ENCODE measurements at regions not wholly inside any gene's neighbourhood (a gene's known extent, or its start where the extent isn't known, plus 50 kb on each side); places are given as distances from the start of the nearest gene placed in this dataset.

DNA sequence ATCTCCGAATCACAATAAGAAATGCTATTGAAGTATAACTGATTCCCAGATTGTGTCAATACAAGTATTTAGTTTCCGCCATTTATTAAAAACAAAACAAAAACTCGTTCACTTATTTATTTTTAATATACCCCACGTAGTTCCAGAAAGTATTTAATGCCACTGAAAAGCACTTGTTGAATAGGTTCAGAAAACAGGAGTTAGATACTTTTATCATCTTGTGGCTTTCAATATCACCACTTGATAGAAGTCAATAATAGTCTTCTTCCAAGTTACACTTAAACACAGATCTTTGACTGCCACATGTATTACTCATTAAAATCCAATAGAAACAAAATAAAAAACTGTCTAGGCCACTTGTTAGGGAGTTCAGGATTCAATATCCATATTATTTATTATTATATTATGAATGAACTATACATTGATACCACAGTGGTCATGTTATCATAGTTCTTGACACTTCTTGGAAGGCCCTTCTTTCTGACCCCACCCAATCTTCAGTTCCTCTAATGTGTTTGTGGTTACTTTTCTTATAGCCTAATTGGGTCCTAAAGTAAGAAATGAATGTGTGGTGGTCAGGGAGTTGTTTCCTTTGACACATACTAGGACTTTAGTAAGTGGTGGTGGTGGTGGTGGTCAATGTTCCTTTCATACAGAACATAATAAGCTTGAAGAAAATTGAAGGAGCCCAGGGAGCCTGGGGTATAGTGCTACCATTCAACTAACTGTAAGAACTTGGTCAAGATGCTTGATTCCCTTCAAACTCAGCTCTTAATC lies 221.3 kb upstream of the ITGA4 start:
- Histone ChIP-seq H3K36me3 (ENCODE audit: control insufficient read depth in 1 of 2, insufficient read depth in 2 of 2, low read length in 1 of 2) (no peaks in the 10 kb centered on the region), H3K4me1 (ENCODE audit: control insufficient read depth in 1 of 2, insufficient read depth in 2 of 2, low read length in 2 of 2) (no peaks in the 10 kb centered on the region), H3K27ac (ENCODE audit: low read depth in 1 of 2, low read length in 2 of 2) (no peak overlapping the region), H3K9me3 (ENCODE audit: control insufficient read depth, low read length) (no peaks in the 10 kb centered on the region), H3K4me3 (ENCODE audit: low read length in 2 of 2) (no peak overlapping the region), H3K27me3 (ENCODE audit: control insufficient read depth in 1 of 2, insufficient read depth in 2 of 2, low read length in 1 of 2) (no peaks in the 10 kb centered on the region)
- intact Hi-C loops (cut with DNase I), result no loop called here
- no peak for ATAC-seq (ENCODE audit: low FRiP score)
- DNase-seq, result no peak
- 87 to 88% methylated on average over 4 of the region's 4 CpGs for WGBS, 2 donors

DNA sequence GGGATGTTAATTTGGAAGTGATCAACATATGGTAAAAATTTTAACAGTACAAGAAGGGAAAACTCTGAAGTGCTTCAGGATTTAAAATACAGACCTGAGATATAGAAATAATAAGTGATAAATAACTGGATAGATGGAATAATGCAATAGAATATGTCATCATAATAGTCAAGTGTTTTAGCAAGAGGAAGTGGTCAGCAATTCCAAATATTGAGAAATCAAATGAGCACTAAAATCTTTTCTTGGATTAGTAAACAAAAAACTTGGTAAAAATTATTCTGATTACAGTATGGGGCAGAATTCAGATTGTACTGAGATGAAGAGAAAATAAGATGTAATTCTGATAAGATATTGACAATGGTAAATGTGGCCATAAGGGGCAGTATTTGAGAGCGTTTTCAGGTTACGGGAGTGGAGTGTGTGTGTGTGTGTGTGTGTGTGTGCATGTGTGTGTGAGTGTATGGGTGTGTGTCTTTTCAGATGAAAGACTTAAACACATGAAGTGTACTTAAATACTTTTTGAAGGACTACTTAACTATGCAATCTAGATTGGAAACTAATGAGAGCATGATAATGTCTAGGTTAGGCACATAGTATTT lies 217.9 kb upstream of the ITGA4 start:
- 56 to 63% methylated on average over 2 of the region's 2 CpGs for WGBS, 2 donors
- Histone ChIP-seq H3K36me3 (ENCODE audit: control insufficient read depth in 1 of 2, insufficient read depth in 2 of 2, low read length in 1 of 2) (no peaks in the 10 kb centered on the region), H3K9me3 (ENCODE audit: control insufficient read depth, low read length) (no peaks in the 10 kb centered on the region), H3K27me3 (ENCODE audit: control insufficient read depth in 1 of 2, insufficient read depth in 2 of 2, low read length in 1 of 2) (no peaks in the 10 kb centered on the region), H3K4me1 (ENCODE audit: control insufficient read depth in 1 of 2, insufficient read depth in 2 of 2, low read length in 2 of 2) (no peaks in the 10 kb centered on the region), H3K4me3 (ENCODE audit: low read length in 2 of 2) (no peak overlapping the region), H3K27ac (ENCODE audit: low read depth in 1 of 2, low read length in 2 of 2) (no peak overlapping the region)
- intact Hi-C loops (cut with DNase I), result no loop called here
- no peak for ATAC-seq (ENCODE audit: low FRiP score)
- DNase-seq, result no peak

DNA sequence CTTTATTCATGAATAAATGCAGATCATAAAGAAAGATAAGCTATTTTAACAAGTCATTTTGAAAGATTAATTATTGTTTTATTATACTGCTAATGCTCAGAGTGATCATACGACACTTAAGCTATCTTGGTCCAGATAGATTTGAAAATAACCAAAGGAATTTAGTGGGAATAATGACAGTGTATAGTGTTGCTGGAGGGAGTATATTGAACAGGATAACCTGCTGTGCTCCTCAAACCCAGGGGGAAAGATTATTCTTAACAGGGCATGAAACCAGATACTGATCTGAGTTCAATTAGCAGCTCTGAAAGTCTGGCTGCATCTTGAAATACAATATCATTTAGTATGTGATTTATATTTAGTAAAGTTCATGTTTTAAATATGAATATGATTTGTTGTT lies 216.3 kb upstream of the ITGA4 start:
- Histone ChIP-seq H3K27me3 (ENCODE audit: control insufficient read depth in 1 of 2, insufficient read depth in 2 of 2, low read length in 1 of 2) (no peaks in the 10 kb centered on the region), H3K27ac (ENCODE audit: low read depth in 1 of 2, low read length in 2 of 2) (no peak overlapping the region), H3K9me3 (ENCODE audit: control insufficient read depth, low read length) (no peaks in the 10 kb centered on the region), H3K36me3 (ENCODE audit: control insufficient read depth in 1 of 2, insufficient read depth in 2 of 2, low read length in 1 of 2) (no peaks in the 10 kb centered on the region), H3K4me3 (ENCODE audit: low read length in 2 of 2) (no peak overlapping the region), H3K4me1 (ENCODE audit: control insufficient read depth in 1 of 2, insufficient read depth in 2 of 2, low read length in 2 of 2) (no peaks in the 10 kb centered on the region)
- intact Hi-C loops (cut with DNase I), result no loop called here
- WGBS, 2 donors, result 56 to 62% methylated on average over 1 of the region's 1 CpG
- ATAC-seq (ENCODE audit: low FRiP score), result no peak
- no peak for DNase-seq

DNA sequence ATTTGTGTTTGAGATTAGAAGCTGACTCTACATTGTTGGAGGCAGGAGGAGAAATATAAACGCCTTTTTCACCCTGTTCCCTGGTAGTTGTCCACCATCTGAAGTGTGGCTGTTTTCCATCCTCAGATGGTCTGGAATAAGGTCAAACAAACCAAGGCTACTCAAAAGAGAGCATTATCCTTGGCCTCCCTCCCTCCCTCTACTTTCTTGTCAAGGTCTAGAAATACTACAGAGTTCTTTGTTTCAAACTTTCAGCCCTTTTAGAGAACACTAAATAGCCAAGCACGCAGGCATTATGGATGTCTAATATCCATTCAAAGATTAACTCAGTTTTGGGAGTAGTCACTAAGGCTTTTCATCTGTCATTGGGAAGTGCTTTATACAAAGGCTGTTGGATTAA lies 215.8 kb upstream of the ITGA4 start:
- H3K4me3 ChIP-seq (ENCODE audit: low read length in 2 of 2), result no peak overlapping the region
- H3K36me3 ChIP-seq (ENCODE audit: control insufficient read depth in 1 of 2, insufficient read depth in 2 of 2, low read length in 1 of 2), result no peaks in the 10 kb centered on the region
- no peaks in the 10 kb centered on the region for H3K27me3 ChIP-seq (ENCODE audit: control insufficient read depth in 1 of 2, insufficient read depth in 2 of 2, low read length in 1 of 2)
- H3K9me3 ChIP-seq (ENCODE audit: control insufficient read depth, low read length), result no peaks in the 10 kb centered on the region
- no peaks in the 10 kb centered on the region for H3K4me1 ChIP-seq (ENCODE audit: control insufficient read depth in 1 of 2, insufficient read depth in 2 of 2, low read length in 2 of 2)
- no peak overlapping the region for H3K27ac ChIP-seq (ENCODE audit: low read depth in 1 of 2, low read length in 2 of 2)
- 65 to 66% methylated on average over 2 of the region's 2 CpGs for WGBS, 2 donors
- intact Hi-C loops (cut with DNase I), result no loop called here
- ATAC-seq (ENCODE audit: low FRiP score), result no peak
- DNase-seq, result no peak

DNA sequence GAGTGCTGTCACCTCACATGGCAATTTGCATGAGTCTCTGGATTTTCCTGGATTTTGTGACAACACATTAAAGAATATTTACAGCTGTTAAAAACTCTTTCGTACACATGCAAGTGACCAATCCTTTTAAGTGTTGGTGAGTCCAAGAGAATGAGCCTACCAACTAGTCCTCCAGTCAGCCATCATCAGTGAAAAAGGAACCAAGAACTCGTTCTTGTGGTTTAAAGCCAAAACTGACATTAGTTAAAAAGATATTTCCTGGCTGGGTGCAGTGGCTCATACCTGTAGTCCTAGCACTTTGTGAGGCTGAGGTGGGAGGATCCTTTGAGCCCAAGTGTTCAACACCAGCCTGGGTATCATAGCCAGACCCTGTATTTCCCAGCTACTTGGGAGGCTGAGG lies 215.4 kb upstream of the ITGA4 start:
- H3K4me3 ChIP-seq (ENCODE audit: low read length in 2 of 2), result no peak overlapping the region
- H3K9me3 ChIP-seq (ENCODE audit: control insufficient read depth, low read length), result no peaks in the 10 kb centered on the region
- H3K27me3 ChIP-seq (ENCODE audit: control insufficient read depth in 1 of 2, insufficient read depth in 2 of 2, low read length in 1 of 2), result no peaks in the 10 kb centered on the region
- 75 to 81% methylated on average over 2 of the region's 2 CpGs for WGBS, 2 donors
- no peaks in the 10 kb centered on the region for H3K36me3 ChIP-seq (ENCODE audit: control insufficient read depth in 1 of 2, insufficient read depth in 2 of 2, low read length in 1 of 2)
- DNase-seq, result no peak
- no peak for ATAC-seq (ENCODE audit: low FRiP score)
- intact Hi-C loops (cut with DNase I), result no loop called here
- no peak overlapping the region for H3K27ac ChIP-seq (ENCODE audit: low read depth in 1 of 2, low read length in 2 of 2)
- H3K4me1 ChIP-seq (ENCODE audit: control insufficient read depth in 1 of 2, insufficient read depth in 2 of 2, low read length in 2 of 2), result no peaks in the 10 kb centered on the region

DNA sequence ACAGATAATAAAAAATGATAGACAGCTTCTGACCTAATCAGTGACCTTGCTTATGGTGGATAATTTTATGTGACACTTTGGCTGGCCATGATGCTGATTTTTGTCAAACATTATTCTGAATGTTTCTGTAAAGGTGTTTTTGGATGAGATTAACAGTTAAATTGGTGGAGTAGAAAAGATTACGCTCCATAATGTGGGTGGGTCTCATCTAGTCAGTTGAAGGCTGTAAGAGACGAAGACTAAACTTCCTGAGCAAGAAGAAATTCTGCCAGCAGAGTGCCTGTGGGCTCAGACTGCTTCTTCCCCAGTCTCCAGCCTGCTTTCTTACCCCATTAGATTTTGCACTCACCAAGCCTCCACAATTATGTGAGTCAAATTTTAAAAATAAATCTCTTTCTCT lies 214.9 kb upstream of the ITGA4 start:
- DNase-seq, result no peak
- no peaks in the 10 kb centered on the region for H3K27me3 ChIP-seq (ENCODE audit: control insufficient read depth in 1 of 2, insufficient read depth in 2 of 2, low read length in 1 of 2)
- ATAC-seq (ENCODE audit: low FRiP score), result no peak
- H3K4me3 ChIP-seq (ENCODE audit: low read length in 2 of 2), result no peak overlapping the region
- H3K27ac ChIP-seq (ENCODE audit: low read depth in 1 of 2, low read length in 2 of 2), result no peak overlapping the region
- 86 to 95% methylated on average over 2 of the region's 2 CpGs for WGBS, 2 donors
- H3K9me3 ChIP-seq (ENCODE audit: control insufficient read depth, low read length), result no peaks in the 10 kb centered on the region
- intact Hi-C loops (cut with DNase I), result no loop called here
- H3K4me1 ChIP-seq (ENCODE audit: control insufficient read depth in 1 of 2, insufficient read depth in 2 of 2, low read length in 2 of 2), result no peaks in the 10 kb centered on the region
- H3K36me3 ChIP-seq (ENCODE audit: control insufficient read depth in 1 of 2, insufficient read depth in 2 of 2, low read length in 1 of 2), result no peaks in the 10 kb centered on the region

DNA sequence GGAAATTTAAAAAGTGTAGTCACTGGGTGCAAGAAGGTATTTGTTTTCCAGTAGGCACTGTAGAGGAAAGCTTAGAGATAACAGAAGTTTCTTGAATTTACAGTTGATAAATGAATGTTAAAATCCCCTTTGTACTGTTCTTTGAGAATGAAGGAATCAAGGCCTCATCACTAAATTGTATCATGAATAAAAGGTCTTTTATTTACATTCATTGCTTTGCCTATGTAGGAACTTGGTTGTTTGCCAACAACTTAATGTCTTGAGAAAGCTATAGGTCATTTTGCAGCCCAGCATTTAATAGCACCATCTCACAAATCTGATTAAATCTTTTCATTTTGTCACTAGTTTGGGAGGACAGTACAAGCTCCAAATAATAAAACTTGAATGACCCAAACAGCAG lies 213.9 kb upstream of the ITGA4 start:
- H3K27me3 ChIP-seq (ENCODE audit: control insufficient read depth in 1 of 2, insufficient read depth in 2 of 2, low read length in 1 of 2), result no peaks in the 10 kb centered on the region
- H3K27ac ChIP-seq (ENCODE audit: low read depth in 1 of 2, low read length in 2 of 2), result no peak overlapping the region
- H3K36me3 ChIP-seq (ENCODE audit: control insufficient read depth in 1 of 2, insufficient read depth in 2 of 2, low read length in 1 of 2), result no peaks in the 10 kb centered on the region
- H3K4me3 ChIP-seq (ENCODE audit: low read length in 2 of 2), result no peak overlapping the region
- ATAC-seq (ENCODE audit: low FRiP score), result no peak
- DNase-seq, result no peak
- H3K9me3 ChIP-seq (ENCODE audit: control insufficient read depth, low read length), result no peaks in the 10 kb centered on the region
- intact Hi-C loops (cut with DNase I), result no loop called here
- no peaks in the 10 kb centered on the region for H3K4me1 ChIP-seq (ENCODE audit: control insufficient read depth in 1 of 2, insufficient read depth in 2 of 2, low read length in 2 of 2)

DNA sequence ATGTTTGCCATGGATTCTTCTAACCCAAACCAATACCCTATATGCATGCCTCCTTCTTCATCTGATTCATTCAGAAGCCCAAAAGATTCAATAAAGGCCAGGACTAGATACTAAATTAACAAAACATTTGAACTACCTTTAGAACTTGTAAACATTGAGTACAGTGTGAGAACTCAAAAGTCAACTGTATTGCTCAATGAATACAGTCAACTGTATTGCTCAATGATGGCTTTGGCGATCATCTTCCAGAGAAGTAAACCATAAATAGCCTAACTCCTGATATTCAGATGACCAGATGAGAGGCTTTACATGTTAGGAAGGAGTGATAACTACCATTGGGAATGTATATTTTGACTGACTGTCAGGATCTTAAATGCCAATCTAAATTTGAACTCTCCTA lies 206.5 kb upstream of the ITGA4 start:
- intact Hi-C loops (cut with DNase I), result no loop called here
- no peaks in the 10 kb centered on the region for H3K4me1 ChIP-seq (ENCODE audit: control insufficient read depth in 1 of 2, insufficient read depth in 2 of 2, low read length in 2 of 2)
- H3K27ac ChIP-seq (ENCODE audit: low read depth in 1 of 2, low read length in 2 of 2), result no peak overlapping the region
- no peaks in the 10 kb centered on the region for H3K27me3 ChIP-seq (ENCODE audit: control insufficient read depth in 1 of 2, insufficient read depth in 2 of 2, low read length in 1 of 2)
- ATAC-seq (ENCODE audit: low FRiP score) (no peak), DNase-seq (no peak)
- WGBS, 2 donors, result 92 to 94% methylated on average over 1 of the region's 1 CpG
- H3K36me3 ChIP-seq (ENCODE audit: control insufficient read depth in 1 of 2, insufficient read depth in 2 of 2, low read length in 1 of 2), result no peaks in the 10 kb centered on the region
- no peak overlapping the region for H3K4me3 ChIP-seq (ENCODE audit: low read length in 2 of 2)
- no peaks in the 10 kb centered on the region for H3K9me3 ChIP-seq (ENCODE audit: control insufficient read depth, low read length)
